ENCODE measurements at regions not wholly inside any gene's neighbourhood (a gene's known extent, or its start where the extent isn't known, plus 50 kb on each side); places are given as distances from the start of the nearest gene placed in this dataset.
"Not testable (repeated sequence)": the region's sequence is repeated elsewhere in the genome, so short reads cannot be mapped to it uniquely, and the experiment has no call there.

DNA sequence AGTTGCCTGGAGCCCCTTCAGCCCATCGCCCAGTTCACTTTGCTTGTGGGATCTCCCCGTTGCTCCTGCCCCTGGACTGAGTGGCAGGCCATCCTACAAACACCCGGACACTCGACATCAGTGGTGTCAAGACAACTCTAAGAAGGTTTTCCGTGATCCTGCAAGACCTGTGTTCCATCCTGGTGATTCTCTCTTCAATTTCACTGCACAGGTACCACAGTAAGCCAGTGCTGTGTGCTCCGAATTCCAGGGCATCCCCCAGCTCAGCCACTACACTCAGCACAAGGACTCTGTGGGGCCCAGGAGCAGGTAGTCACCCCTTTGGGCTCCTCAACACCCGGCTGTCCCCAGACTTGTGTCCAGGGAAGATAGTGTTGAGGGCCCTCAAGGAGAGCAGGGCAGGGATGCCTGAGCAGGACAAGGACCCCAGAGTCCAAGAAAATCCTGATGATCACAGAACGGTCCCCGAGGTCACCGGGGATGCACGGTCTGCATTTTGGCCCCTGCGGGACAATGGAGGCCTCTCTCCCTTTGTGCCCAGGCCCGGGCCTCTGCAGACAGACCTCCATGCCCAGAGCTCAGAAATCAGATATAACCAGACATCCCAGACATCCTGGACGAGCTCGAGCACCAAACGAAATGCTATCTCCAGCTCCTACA is 146.9 kb upstream of the C1QTNF3 start:
- not testable (repeated sequence) for DNase-seq

DNA sequence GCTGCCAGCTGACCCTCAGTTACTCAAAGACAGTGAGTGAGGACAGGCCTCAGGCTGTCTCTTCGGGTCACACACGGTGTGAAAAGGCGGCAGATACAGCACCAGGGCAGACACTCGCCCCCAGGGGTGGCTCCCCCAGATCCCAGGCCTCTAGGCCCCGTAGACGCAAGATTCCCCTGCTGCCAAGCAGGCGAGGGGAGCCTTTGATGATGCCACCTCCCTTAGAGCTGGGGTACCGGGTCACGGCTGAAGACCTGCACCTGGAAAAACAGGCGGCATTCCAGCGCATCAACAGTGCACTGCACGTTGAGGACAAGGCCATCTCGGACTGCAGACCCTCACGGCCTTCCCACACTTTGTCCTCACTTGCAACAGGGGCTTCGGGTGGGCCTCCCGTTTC is 147.5 kb upstream of the C1QTNF3 start:
- not testable (repeated sequence) for DNase-seq

DNA sequence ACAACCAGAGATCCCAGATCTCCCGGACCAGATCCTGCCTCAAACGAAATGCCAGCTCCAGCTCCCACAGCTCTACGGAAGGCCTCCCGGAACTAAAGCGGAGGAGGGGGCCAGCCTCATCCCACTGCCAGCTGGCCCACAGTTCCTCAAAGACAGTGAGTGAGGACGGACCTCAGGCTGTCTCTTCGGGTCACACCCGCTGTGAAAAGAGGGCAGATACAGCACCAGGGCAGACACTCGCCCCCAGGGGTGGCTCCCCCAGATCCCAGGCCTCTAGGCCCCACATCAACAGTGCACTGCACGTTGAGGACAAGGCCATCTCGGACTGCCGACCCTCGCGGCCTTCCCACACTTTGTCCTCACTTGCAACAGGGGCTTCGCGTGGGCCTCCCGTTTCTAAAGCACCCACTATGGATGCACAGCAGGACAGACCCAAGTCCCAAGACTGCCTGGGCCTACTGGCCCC is 148.3 kb upstream of the C1QTNF3 start:
- DNase-seq: not testable (repeated sequence)

DNA sequence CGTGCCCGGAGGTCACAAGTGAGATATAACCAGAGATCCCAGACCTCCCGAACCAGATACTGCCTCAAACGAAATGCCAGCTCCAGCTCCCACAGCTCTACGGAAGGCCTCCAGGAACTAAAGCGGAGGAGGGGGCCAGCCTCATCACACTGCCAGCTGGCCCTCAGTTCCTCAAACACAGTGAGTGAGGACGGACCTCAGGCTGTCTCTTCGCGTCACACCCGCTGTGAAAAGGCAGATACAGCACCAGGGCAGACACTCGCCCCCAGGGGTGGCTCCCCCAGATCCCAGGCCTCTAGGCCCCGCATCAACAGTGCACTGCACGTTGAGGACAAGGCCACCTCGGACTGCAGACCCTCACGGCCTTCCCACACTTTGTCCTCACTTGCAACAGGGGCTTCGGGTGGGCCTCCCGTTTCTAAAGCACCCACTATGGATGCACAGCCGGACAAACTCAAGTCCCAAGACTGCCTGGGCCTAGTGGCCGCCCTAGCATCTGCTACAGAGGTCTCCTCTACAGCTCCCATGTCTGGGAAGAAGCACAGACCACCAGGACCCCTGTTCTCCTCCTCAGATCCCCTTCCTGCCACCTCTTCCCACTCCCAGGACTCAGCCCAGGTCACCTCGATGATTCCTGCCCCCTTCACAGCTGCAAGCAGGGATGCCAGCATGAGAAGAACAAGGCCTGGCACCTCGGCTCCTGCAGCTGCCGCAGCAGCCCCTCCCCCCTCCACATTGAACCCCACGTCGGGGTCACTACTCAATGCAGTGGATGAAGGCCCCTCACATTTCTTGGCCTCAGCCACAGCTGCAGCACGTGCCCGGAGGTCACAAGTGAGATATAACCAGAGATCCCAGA is 149.3 kb upstream of the C1QTNF3 start:
- DNase-seq: not testable (repeated sequence)

DNA sequence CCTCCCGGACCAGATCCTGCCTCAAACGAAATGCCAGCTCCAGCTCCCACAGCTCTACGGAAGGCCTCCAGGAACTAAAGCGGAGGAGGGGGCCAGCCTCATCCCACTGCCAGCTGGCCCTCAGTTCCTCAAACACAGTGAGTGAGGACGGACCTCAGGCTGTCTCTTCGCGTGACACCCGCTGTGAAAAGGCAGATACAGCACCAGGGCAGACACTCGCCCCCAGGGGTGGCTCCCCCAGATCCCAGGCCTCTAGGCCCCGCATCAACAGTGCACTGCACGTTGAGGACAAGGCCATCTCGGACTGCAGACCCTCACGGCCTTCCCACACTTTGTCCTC is 149.9 kb upstream of the C1QTNF3 start:
- not testable (repeated sequence) for DNase-seq

DNA sequence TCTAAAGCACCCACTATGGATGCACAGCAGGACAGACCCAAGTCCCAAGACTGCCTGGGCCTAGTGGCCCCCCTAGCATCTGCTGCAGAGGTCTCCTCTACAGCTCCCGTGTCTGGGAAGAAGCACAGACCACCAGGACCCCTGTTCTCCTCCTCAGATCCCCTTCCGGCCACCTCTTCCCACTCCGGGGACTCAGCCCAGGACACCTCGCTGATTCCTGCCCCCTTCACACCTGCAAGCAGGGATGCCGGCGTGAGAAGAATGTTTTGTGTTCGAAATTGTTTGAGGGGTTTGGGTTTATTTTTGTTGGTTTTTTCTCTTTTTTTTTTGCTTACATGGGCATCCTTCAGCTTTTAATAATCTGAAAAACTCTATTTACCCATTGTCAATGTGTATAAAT is 150.3 kb upstream of the C1QTNF3 start:
- not testable (repeated sequence) for DNase-seq

DNA sequence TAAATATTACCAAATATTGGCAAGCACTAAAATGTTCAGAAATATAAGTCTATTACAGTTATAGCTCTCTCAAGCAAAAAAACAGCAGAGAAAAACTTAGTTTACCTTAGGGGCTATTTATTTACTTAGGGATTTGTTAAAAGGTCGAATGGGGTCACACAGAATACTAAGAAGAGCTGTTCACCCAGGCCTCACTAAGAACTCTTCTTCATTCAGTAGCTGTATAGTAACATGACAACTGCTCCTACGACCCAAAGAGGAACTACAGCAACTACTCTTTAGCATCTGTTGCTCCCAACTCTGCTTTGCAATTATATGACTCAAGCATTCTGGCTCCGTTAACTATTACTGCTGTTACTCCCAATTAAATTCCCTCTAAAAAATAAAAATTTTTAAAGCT is 150.8 kb upstream of the C1QTNF3 start:
- DNase-seq: not testable (repeated sequence)

DNA sequence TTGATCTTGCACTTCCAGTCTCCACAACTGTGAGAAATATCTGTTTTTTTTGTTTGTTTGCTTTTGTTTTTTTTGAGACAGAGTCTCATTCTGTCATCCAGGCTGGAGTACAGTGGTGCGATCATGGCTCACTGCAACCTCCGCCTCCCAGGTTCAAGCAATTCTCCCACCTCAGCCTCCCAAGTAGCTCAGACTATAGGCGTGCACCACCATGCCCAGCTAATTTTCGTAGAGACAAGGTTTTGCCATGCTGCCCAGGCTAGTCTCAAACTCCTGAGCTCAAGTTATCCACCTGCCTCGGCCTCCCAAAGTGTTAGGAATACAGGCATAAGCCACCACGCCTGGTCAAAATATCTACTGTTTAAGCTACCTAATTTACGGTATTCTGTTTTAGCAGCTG is 153.1 kb upstream of the C1QTNF3 start:
- not testable (repeated sequence) for DNase-seq

DNA sequence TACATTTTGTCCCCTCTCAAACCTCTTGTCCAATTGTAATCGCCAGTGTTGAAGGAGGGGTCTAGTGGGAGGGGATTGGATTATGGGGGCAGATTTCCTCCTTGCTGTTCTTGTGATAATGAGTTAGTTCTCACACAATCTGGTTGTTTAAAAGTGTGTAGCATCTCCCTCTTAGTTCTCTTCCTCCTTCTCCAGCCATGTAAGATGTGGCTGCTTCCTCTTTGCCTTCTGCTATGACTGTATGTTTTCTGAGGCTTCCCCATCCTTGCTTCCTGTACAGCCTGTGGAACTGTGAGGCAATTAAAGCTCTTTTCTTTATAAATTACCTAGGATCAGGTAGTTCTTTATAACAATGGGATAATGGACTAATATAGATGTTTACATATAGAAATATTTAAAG is 162.3 kb upstream of the C1QTNF3 start:
- not testable (repeated sequence) for DNase-seq

DNA sequence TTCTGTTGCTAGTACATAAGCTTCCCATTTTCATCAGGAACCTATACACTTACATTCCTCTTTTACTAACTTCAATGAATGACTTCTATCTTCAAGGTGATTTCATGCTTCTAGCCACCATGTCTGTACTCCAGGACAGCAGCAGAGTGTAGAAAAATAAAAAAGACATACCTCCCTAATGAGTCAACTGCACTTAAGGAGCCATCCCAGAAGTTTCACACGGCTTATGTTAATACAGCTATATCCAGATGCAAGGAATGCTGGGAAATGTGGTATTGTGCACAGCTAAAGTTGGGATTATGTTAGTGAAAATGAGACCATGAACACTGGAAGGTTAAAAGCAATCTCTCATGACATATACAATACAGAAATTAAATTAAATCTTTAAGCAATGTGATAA is 174.4 kb upstream of the C1QTNF3 start:
- DNase-seq: not testable (repeated sequence)

DNA sequence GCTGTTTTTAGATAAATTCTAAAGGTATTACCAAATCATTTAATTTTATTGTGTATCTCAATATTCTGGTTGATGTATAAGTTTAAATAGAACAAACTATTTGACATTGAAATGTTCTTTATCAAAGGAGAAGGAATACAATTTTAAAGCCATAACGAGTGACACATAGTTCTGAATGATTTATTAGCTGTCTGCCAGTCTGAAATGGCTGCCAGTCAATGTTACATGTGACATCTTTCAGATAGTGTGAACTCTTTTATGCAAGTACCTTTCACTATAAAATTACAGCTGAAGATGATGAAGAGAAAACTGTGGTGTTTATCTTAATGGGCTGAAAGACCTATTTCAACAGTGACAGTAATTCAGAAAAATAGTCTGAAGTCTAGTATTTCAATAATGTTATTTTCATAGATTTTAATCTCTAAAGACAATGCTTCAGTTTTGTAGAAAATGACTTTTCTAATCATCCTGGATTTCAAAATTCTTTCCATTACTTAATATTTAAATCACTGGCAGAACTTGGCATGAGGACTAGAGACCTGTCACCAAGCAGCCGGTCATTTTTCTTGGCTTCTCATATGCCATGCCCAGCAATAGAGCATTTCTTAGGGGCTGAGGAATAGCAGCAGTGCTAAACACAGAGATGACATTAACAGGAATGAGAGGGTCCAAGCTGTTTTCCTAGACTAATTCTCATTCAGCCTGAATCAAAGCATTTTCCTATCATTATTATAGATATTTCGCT is 178.5 kb upstream of the C1QTNF3 start:
- not testable (repeated sequence) for DNase-seq

DNA sequence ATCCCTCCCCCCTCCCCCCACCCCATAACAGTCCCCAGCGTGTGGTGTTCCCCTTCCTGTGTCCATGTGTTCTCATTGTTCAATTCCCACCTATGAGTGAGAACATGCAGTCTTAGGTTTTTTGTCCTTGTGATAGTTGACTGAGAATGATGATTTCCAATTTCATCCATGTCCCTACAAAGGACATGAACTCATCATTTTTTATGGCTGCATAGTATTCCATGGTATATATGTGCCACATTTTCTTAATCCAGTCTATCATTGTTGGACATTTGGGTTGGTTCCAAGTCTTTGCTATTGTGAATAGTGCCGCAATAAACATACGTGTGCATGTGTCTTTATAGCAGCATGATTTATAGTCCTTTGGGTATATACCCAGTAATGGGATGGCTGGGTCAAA is 180.1 kb upstream of the C1QTNF3 start:
- not testable (repeated sequence) for DNase-seq

DNA sequence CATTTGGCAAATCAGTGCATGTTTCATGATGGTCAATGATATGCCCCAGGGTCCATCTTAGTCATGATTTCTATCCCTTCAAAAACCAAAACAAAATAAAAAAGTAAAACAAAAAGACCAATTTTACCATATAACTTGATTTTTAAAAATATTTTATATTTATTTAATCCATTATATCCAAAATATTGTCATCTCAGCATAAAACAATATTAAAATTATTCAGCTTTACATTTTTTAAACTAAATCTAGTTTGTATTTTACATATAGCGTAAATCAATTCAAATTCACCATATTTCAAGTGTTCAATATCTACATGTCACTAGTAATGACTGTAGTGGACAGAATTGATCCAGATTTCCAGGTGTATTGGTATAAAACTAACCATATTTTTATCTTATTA is 187.4 kb upstream of the C1QTNF3 start:
- DNase-seq: not testable (repeated sequence)

DNA sequence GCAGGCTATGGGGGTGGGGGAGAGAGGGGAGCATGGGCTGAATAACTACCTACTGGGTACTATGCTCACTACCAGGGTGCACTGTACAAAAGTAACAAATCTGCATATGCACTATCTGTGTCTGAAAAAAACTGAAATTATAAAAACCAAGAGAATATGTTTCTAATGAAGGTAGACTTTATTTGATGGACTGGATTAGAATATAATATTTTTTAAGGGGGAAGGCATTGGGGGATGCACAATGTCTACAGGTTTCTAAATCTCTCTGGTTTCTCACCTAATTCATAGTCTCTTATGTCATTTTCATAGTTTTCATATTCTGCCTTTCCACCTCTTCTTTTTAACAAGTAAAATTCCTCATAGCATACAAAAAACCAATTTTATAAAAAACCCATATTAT is 200.8 kb upstream of the C1QTNF3 start:
- DNase-seq: not testable (repeated sequence)

DNA sequence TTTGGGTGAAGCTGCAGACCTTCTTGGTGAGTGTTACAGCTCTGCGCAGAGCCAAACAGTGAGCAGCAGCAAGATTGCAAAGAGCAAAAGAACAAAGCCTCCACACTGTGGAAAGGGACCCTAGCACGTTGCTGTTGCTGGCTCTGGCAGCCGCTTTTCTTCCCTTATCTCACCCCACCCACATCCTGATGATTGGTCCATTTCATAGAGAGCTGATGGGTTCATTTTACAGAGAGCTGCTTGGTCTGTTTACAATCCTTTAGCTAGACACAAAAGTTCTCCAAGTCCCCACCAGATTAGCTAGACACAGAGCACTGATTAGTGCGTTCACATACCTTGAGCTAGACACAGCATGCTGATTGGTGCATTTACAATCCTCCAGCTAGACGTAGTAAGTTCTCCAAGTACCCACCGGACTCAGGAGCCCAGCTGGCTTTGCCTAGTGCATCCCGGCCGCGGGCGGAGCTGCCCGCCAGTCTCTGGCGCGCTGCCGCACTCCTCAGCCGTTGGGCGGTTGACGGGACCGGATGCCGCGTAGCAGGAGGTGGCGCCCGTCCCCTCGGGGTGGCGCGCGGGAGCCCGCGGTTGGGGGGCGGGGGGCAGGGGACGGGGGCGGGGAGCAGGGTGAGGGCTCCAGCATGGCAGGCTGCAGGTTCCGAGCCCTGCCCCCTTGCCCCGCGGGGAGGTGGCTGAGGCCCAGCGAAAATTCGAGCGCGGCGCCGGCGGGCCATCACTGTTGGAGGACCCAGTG is 201.4 kb upstream of the C1QTNF3 start:
- not testable (repeated sequence) for DNase-seq

DNA sequence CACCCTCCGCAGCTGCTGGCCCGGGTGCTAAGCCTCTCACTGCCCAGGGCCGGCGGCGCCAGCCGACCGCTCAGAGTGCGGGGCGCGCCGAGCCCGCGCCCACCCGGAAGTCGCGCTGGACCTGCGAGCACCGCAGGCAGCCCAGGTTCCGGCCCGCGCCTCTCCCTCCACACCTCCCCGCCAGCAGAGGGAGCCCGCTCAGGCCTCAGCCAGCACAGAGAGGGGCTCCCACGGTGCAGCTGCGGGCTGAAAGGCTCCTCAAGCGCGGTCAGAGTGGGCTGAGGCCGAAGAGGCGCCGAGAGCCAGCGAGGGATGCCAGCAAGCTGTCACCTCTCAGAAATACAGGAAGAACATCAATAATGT is 202.0 kb upstream of the C1QTNF3 start:
- DNase-seq: not testable (repeated sequence)

DNA sequence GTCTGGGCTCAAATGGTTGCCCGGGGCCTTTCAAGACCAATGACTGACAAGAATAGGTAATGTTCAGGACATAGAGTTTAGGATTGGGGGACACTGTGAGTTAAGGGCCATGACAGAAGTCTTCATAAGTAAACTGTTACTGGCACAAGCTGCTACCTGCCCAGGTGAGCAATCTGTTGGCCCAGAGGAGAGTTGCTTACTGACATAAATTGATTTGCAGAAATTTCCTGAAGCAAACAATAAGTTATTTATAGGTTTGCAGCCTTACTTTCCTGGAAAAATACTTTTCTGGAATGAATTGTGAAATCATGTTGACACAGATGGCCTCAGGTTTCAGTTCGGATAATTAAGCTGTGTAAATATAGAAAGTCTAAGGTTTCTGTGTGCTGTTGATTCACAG is 202.8 kb upstream of the C1QTNF3 start:
- DNase-seq: peak; percentile 24 to 51

DNA sequence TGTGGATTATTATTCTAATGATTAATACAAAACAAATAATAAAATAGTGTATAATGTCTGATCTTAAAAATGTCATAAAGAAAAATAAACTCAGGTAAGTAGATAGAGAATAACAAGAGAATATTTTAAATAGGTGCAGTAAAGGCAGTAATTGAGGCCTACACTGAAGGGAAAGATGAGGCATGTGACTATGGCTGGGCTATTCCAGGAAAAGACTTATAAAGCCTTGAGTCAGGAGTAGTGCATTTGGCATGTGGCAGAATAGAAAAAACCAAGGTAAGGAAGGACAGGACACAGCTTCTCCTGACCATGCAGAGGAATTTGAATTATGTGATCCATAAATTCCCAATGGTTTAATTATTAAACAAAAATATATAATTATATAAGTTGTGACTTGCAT is 215.6 kb upstream of the C1QTNF3 start:
- DNase-seq: not testable (repeated sequence)

DNA sequence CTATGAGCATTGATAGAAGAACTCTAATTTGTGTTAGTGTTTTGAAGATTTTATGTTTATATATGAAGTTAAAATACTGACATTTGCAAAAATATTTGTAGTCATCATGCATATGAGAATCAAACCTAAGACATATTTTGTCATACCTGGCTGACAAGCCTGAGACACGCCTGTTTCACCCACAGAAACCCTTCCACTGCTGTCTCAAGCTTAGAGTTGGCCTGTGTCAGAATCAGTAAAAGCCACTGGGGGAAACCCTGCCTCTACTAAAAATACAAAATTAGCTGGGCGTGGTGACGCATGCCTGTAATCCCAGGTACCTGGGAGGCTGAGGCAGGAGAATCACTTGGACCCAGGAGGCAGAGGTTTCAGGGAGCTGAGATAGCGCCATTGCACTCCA is 218.0 kb upstream of the C1QTNF3 start:
- DNase-seq: not testable (repeated sequence)

DNA sequence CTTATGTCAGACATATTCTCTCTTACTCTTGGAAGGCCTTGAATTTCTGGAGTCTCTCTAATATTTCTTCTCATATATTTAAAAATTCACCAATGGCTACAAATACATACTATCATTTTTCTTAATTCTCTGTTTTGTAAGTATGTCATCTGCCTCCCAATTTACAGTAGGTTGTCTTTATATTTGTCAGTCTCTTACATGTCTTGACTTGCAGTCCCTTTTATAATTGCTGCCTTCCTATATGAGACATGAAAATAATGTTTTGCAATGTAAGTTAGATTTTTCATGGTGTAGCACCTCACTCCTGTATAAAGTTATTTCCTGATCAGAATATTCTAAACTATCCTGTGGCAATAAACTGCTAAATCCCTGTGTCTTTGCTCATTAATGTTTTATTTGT is 223.1 kb upstream of the C1QTNF3 start:
- DNase-seq: not testable (repeated sequence)

DNA sequence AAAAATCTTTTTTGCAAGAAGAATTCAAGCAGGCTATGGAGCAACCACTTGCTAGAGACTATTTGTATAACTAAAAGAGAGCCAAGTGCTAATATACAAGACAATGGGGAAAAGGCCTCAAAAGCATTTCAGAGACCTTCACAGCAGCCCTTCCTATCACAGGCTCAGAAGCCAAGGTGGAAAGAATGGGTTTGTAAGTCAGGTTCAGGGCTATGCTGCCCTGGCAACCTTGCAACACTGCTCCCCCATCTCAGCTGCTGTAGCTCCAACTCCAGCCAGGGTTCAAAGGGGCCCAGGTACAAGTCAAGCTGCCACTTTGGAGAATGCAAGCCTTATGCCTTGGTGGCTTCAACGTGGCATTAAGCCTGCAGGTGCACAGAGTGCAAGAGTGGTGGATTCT is 253.7 kb upstream of the C1QTNF3 start:
- not testable (repeated sequence) for DNase-seq

DNA sequence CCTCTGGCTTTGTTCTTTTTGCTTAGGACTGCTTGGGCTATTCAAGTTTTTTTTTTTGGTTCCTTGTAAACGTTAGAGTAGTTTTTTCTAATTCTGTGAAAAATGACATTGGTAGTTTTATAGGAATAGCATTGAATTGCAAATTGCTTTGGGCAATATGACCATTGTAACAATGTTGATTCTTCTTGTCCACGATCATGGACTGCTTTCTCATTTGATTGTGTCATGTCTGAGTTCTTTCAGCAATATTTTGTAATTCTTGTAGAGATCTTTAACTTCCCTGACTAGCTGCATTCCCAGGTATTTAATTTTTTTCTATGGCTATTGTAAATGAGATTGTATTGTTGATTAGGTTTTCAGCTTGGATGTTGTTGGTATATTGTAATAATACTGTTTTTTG is 286.2 kb upstream of the C1QTNF3 start:
- DNase-seq: not testable (repeated sequence)

DNA sequence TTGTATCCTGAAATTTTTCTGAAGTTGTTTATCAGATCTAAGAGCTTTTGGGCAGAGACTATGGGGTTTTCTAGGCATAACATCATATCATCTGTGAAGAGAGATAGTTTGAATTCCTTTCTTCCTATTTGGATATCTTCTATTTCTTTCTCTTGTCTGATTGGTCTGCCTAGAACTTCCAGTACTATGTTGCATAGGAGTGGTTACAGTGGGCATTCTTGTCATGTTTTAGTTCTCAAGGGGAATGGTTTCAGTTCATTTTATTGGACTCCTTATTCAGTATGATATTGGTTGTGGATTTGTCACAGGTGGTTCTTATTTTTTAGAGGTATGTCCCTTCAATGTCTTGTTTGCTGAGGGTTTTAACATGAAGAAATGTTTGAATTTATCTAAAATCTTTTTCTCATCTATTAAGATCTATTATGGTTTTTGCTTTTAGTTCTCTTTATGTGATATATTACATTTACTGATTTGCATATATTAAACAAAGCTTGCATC is 286.6 kb upstream of the C1QTNF3 start:
- DNase-seq: not testable (repeated sequence)

All from NCI-H1930 (cell line).